ENCODE measurements at regions not wholly inside any gene's neighbourhood (a gene's known extent, or its start where the extent isn't known, plus 50 kb on each side); places are given as distances from the start of the nearest gene placed in this dataset.

GRCh38 chr1:102105931-102106550 is 109.3 kb upstream of the OLFM3 start:
- Mint-ChIP-seq H3K9me3 (peaks cover 5% of the 10 kb centered on the region), H3K4me3 (no peak overlapping the region), H3K4me1 (ENCODE audit: low read depth) (no peaks in the 10 kb centered on the region), H3K27ac (no peak overlapping the region), H3K36me3 (ENCODE audit: low read depth) (no peaks in the 10 kb centered on the region), H3K27me3 (no peaks in the 10 kb centered on the region)
- TF ChIP-seq CTCF (IDR thresholded peaks at IDR 0.05), result no peak
- no peak for ATAC-seq
- ChIA-PET CTCF (no interaction called here), POLR2A (no interaction called here)
- no peak for DNase-seq
- intact Hi-C loops (cut with micrococcal nuclease), result no loop called here

GRCh38 chr1:102103646-102104045 is 106.9 kb upstream of the OLFM3 start:
- H3K27ac Mint-ChIP-seq, result no peak overlapping the region
- DNase-seq, result no peak
- no peak for TF ChIP-seq CTCF (IDR thresholded peaks at IDR 0.05)
- no peaks in the 10 kb centered on the region for H3K4me1 Mint-ChIP-seq (ENCODE audit: low read depth)
- no peak for ATAC-seq
- H3K4me3 Mint-ChIP-seq, result no peak overlapping the region
- ChIA-PET CTCF (interaction anchor here (0.9 kb wide), 1 partner anchor 44 kb away, joined by 3 read pairs; no protein-coding TSS in a partner anchor), POLR2A (no interaction called here)
- intact Hi-C loops (cut with micrococcal nuclease), result no loop called here
- H3K9me3 Mint-ChIP-seq, result no peaks in the 10 kb centered on the region
- no peaks in the 10 kb centered on the region for H3K36me3 Mint-ChIP-seq (ENCODE audit: low read depth)
- H3K27me3 Mint-ChIP-seq, result no peaks in the 10 kb centered on the region

GRCh38 chr1:102102276-102102780 is 105.6 kb upstream of the OLFM3 start:
- no peak for ATAC-seq
- POLR2A ChIA-PET, result no interaction called here
- no peak for TF ChIP-seq CTCF (IDR thresholded peaks at IDR 0.05)

GRCh38 chr1:102100666-102101065 is 103.9 kb upstream of the OLFM3 start:
- H3K4me3 Mint-ChIP-seq, result no peak overlapping the region
- H3K27ac Mint-ChIP-seq, result no peak overlapping the region
- no peaks in the 10 kb centered on the region for H3K27me3 Mint-ChIP-seq
- ChIA-PET CTCF (no interaction called here), POLR2A (no interaction called here)
- DNase-seq (no peak), ATAC-seq (no peak)
- H3K4me1 Mint-ChIP-seq (ENCODE audit: low read depth), result no peaks in the 10 kb centered on the region
- intact Hi-C loops (cut with micrococcal nuclease), result no loop called here
- no peaks in the 10 kb centered on the region for H3K36me3 Mint-ChIP-seq (ENCODE audit: low read depth)
- H3K9me3 Mint-ChIP-seq, result no peaks in the 10 kb centered on the region
- TF ChIP-seq CTCF (IDR thresholded peaks at IDR 0.05), result no peak

More at GRCh38 chr1:102102276-102102780, 105.6 kb upstream of the OLFM3 start:
- DNase-seq, result no peak
- Mint-ChIP-seq H3K4me1 (ENCODE audit: low read depth) (no peaks in the 10 kb centered on the region), H3K27me3 (no peaks in the 10 kb centered on the region), H3K4me3 (no peak overlapping the region), H3K9me3 (no peaks in the 10 kb centered on the region), H3K27ac (no peak overlapping the region), H3K36me3 (ENCODE audit: low read depth) (no peaks in the 10 kb centered on the region)
- CTCF ChIA-PET, result no interaction called here
- intact Hi-C loops (cut with micrococcal nuclease), result no loop called here

DNA sequence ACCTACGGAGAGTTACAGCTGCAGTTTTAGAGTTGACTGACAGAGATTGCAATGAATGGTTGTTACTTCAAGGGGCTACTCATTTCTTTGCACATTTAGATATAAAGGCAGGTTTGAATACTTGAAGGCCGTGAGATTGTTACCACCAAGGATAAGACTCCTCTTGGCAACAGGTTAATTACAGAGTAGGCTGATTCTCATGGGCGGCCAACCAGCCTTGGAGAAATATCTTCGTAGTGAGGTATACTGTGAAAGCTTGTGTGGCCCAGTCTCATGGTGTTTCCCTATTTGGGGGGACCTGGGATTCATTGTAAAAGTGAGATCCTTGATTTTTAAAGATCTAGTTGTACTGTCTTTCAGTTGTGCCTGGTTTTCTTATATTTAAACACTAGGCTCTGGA is 103.2 kb upstream of the OLFM3 start:
- Mint-ChIP-seq H3K4me1 (ENCODE audit: low read depth) (no peaks in the 10 kb centered on the region), H3K27ac (no peak overlapping the region), H3K27me3 (no peaks in the 10 kb centered on the region), H3K9me3 (no peaks in the 10 kb centered on the region), H3K4me3 (no peak overlapping the region), H3K36me3 (ENCODE audit: low read depth) (no peaks in the 10 kb centered on the region)
- ChIA-PET POLR2A (no interaction called here), CTCF (no interaction called here)
- no peak for ATAC-seq
- DNase-seq, result no peak
- no peak for TF ChIP-seq CTCF (IDR thresholded peaks at IDR 0.05)
- intact Hi-C loops (cut with micrococcal nuclease), result no loop called here

Data from activated CD8-positive, alpha-beta T cell treated with anti-CD3 and anti-CD28 coated beads for 36 hours (primary cell).